NCI-H226 (cell line): ENCODE measurements at regions not wholly inside any gene's neighbourhood (a gene's known extent, or its start where the extent isn't known, plus 50 kb on each side); places are given as distances from the start of the nearest gene placed in this dataset.

Experiments used
- DNase-seq: peaks from one replicate; pipeline ENCODE4 v3.0.0-alpha.2; 2015

- no peak for DNase-seq
Measured at GRCh38 chr4:13942977-13943376, 315.5 kb upstream of the BOD1L1 start.

- DNase-seq: no peak
Measured at GRCh38 chr4:13944095-13944511, 316.6 kb upstream of the BOD1L1 start.

GRCh38 chr4:13947921-13948320 lies 320.4 kb upstream of the BOD1L1 start:
- DNase-seq: no peak

GRCh38 chr4:13950491-13950890 lies 323.0 kb upstream of the BOD1L1 start:
- no peak for DNase-seq

- no peak for DNase-seq
Measured at GRCh38 chr4:13953083-13953482, 325.6 kb upstream of the BOD1L1 start.

GRCh38 chr4:13955551-13955950 lies 328.0 kb upstream of the BOD1L1 start:
- no peak for DNase-seq

- no peak for DNase-seq
Measured at GRCh38 chr4:13956947-13957346, 329.4 kb upstream of the BOD1L1 start.

GRCh38 chr4:13957871-13958270 lies 330.3 kb upstream of the BOD1L1 start:
- no peak for DNase-seq

- DNase-seq: no peak
Measured at GRCh38 chr4:13963601-13964000, 336.1 kb upstream of the BOD1L1 start.

GRCh38 chr4:13966231-13967195 lies 339.0 kb upstream of the BOD1L1 start:
- peak; percentile 90 for DNase-seq

GRCh38 chr4:13968723-13969122 lies 341.2 kb upstream of the BOD1L1 start:
- DNase-seq: peak; percentile 16

- no peak for DNase-seq
Measured at GRCh38 chr4:13970349-13970748, 342.8 kb upstream of the BOD1L1 start.

- no peak for DNase-seq
Measured at GRCh38 chr4:13977746-13978145, 350.2 kb upstream of the BOD1L1 start.

GRCh38 chr4:13980317-13981310 lies 353.1 kb upstream of the BOD1L1 start:
- peak; percentile 23 for DNase-seq

GRCh38 chr4:13981499-13981898 lies 354.0 kb upstream of the BOD1L1 start:
- no peak for DNase-seq

- DNase-seq: no peak
Measured at GRCh38 chr4:13982010-13982409, 354.5 kb upstream of the BOD1L1 start.

GRCh38 chr4:13983189-13983790 lies 355.8 kb upstream of the BOD1L1 start:
- no peak for DNase-seq

- peak; percentile 43 for DNase-seq
Measured at GRCh38 chr4:13984991-13985800, 357.7 kb upstream of the BOD1L1 start.

- DNase-seq: no peak
Measured at GRCh38 chr4:13985837-13986236, 358.3 kb upstream of the BOD1L1 start.

- no peak for DNase-seq
Measured at GRCh38 chr4:13986548-13986947, 359.0 kb upstream of the BOD1L1 start.

- DNase-seq: peak; percentile 97
Measured at GRCh38 chr4:13988353-13989305, 361.1 kb upstream of the BOD1L1 start.
